Endodermal cell (in vitro differentiated cells): ENCODE measurements at regions not wholly inside any gene's neighbourhood (a gene's known extent, or its start where the extent isn't known, plus 50 kb on each side); places are given as distances from the start of the nearest gene placed in this dataset.
"Not testable (repeated sequence)": the region's sequence is repeated elsewhere in the genome, so short reads cannot be mapped to it uniquely, and the experiment has no call there.

Source experiments
- DNase-seq: peaks from one replicate; pipeline ENCODE4 v3.0.0-alpha.2; 2017
- H3K27ac ChIP-seq: 2 replicates; pipeline ENCODE4 v1.5.1; 2013; ENCODE audit warnings: mild to moderate bottlenecking, low read depth, low read length, moderate library complexity
- H3K27me3 ChIP-seq: 2 replicates; pipeline ENCODE4 v1.6.1; 2013; ENCODE audit warnings: mild to moderate bottlenecking, low read length, moderate library complexity; ENCODE audit not compliant: insufficient read depth, control insufficient read depth, poor library complexity, severe bottlenecking
- H3K36me3 ChIP-seq: 2 replicates; pipeline ENCODE4 v1.7.0; 2013; ENCODE audit warnings: mild to moderate bottlenecking, low read length, moderate library complexity; ENCODE audit not compliant: control insufficient read depth, insufficient read depth
- H3K4me1 ChIP-seq: one replicate; pipeline ENCODE4 v1.7.0; 2013; ENCODE audit warnings: low read length; ENCODE audit not compliant: control insufficient read depth, insufficient read depth
- H3K4me3 ChIP-seq: 2 replicates; pipeline ENCODE4 v1.5.1; 2013; ENCODE audit warnings: mild to moderate bottlenecking, low read length, moderate library complexity
- H3K9ac ChIP-seq: 2 replicates; pipeline ENCODE4 v1.6.1; 2013; ENCODE audit warnings: mild to moderate bottlenecking, low read length, moderate library complexity; ENCODE audit not compliant: poor library complexity, severe bottlenecking; ENCODE audit errors: extremely low read depth
- H3K9me3 ChIP-seq: 2 replicates; pipeline ENCODE4 v1.6.1; 2013; ENCODE audit warnings: mild to moderate bottlenecking, low read length, moderate library complexity; ENCODE audit not compliant: control insufficient read depth
- H3K27ac Mint-ChIP-seq: 2 replicates; pipeline ENCODE4 v1.8.0; 2020; ENCODE audit warnings: mixed read lengths
- H3K27me3 Mint-ChIP-seq: 2 replicates; pipeline ENCODE4 v1.8.0; 2021; ENCODE audit warnings: mild to moderate bottlenecking, mixed read lengths; ENCODE audit not compliant: insufficient read depth
- H3K36me3 Mint-ChIP-seq: 2 replicates; pipeline ENCODE4 v1.8.0; 2020; ENCODE audit warnings: low read depth, mixed read lengths
- H3K4me1 Mint-ChIP-seq: 2 replicates; pipeline ENCODE4 v1.8.0; 2020; ENCODE audit warnings: mixed read lengths
- H3K4me3 Mint-ChIP-seq: 2 replicates; pipeline ENCODE4 v1.8.0; 2020; ENCODE audit warnings: mild to moderate bottlenecking, moderate library complexity, mixed read lengths
- H3K9me3 Mint-ChIP-seq: 2 replicates; pipeline ENCODE4 v1.8.0; 2020; ENCODE audit warnings: mild to moderate bottlenecking, mixed read lengths
- CTCF ChIP-seq: fragments of 200-600 bp; sonication (generic); conservative IDR thresholded peaks from 2 replicates; pipeline ENCODE4 v1.5.0; 2021; ENCODE audit warnings: antibody characterized with exemption, mild to moderate bottlenecking
- WGBS, 2 experiments: methylation state at CpG; one replicate each; pipeline versions ENCODE4 v1.1.5 to v1.1.7; 2013; ENCODE audit warnings: missing lambda C conversion rate in 2 of 2, mixed read lengths in 1 of 2; ENCODE audit not compliant: insufficient coverage in 1 of 2, insufficient read length in 1 of 2; 5-methylcytosine and 5-hydroxymethylcytosine counted together

DNA sequence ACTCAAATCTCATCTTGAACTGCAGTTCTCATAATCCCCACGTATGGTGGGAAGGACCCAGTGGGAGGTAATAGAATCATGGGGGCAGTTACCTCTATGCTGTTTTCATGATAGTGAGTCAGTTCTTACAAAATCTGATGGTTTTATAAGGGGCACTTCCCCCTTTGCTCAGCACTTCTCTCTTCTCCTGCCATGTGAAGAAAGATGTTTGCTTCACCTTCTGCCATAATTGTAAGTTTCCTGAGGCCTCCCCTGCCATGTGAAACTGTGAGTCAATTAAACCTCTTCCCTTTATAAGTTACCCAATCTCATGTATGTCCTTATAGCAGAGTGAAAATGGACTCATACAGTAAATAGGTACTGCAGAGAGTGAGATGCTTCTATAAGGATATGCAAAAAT is 1050.6 kb upstream of the GRIA3 start:
- no peak overlapping the region for H3K27ac Mint-ChIP-seq
- Histone ChIP-seq H3K4me3 (no peak overlapping the region), H3K27me3 (no peaks in the 10 kb centered on the region), H3K4me1 (no peaks in the 10 kb centered on the region), H3K9me3 (no peaks in the 10 kb centered on the region), H3K27ac (no peak overlapping the region), H3K36me3 (no peaks in the 10 kb centered on the region), H3K9ac (no peak overlapping the region)
- H3K27me3 Mint-ChIP-seq: no peaks in the 10 kb centered on the region
- 100% methylated on average over 1 of the region's 1 CpG; no CpG with 5 or more reads in 1 of the 2 experiments for WGBS, 2 experiments
- H3K36me3 Mint-ChIP-seq: peaks cover 11% of the 10 kb centered on the region
- DNase-seq: no peak
- TF ChIP-seq CTCF: no peak
- no peak overlapping the region for H3K4me3 Mint-ChIP-seq
- H3K9me3 Mint-ChIP-seq: peaks cover 29% of the 10 kb centered on the region
- H3K4me1 Mint-ChIP-seq: no peaks in the 10 kb centered on the region

DNA sequence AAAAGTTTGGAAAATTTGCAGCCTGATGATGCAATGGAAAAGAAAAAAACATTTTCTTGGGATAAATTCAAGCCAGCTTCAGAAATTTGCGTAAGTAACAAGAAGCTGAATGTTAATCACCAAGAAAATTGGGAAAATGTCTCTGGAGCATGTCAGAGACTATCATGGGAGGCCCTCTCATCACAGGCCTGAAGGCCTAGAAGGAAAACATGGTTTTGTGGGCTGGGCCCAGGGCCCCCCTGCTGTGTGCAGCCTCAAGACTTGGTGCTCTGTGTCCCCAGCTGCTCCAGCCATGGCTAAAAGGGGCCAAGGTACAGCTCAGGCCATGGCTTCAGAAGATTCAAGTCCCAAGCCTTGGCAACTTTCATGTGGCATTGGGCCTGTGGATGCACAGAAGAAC is 1049.8 kb upstream of the GRIA3 start:
- H3K4me1 ChIP-seq: no peaks in the 10 kb centered on the region
- WGBS, 2 experiments: 100% methylated on average over 1 of the region's 1 CpG; no CpG with 5 or more reads in 1 of the 2 experiments
- no peaks in the 10 kb centered on the region for H3K27me3 Mint-ChIP-seq

GRCh38 chrX:122135070-122135469 is 1049.0 kb upstream of the GRIA3 start:
- Mint-ChIP-seq H3K4me1 (no peaks in the 10 kb centered on the region), H3K9me3 (peaks cover 25% of the 10 kb centered on the region), H3K4me3 (no peak overlapping the region), H3K27me3 (no peaks in the 10 kb centered on the region), H3K27ac (no peak overlapping the region), H3K36me3 (peaks cover 8% of the 10 kb centered on the region)
- TF ChIP-seq CTCF: no peak
- no peak overlapping the region for H3K4me3 ChIP-seq
- H3K36me3 ChIP-seq: no peaks in the 10 kb centered on the region
- no peak overlapping the region for H3K27ac ChIP-seq
- H3K9ac ChIP-seq: no peak overlapping the region
- no peak for DNase-seq
- H3K27me3 ChIP-seq: no peaks in the 10 kb centered on the region
- no peaks in the 10 kb centered on the region for H3K4me1 ChIP-seq
- 84% methylated on average over 2 of the region's 2 CpGs; no CpG with 5 or more reads in 1 of the 2 experiments for WGBS, 2 experiments
- H3K9me3 ChIP-seq: peaks cover 7% of the 10 kb centered on the region

More for the DNA sequence above, 1049.8 kb upstream of the GRIA3 start:
- Histone ChIP-seq H3K9ac (no peak overlapping the region), H3K27ac (no peak overlapping the region), H3K9me3 (peaks cover under 1% of the 10 kb centered on the region), H3K4me3 (no peak overlapping the region), H3K27me3 (no peaks in the 10 kb centered on the region), H3K36me3 (no peaks in the 10 kb centered on the region)
- no peak for DNase-seq
- H3K4me1 Mint-ChIP-seq: no peaks in the 10 kb centered on the region
- peaks cover 8% of the 10 kb centered on the region for H3K36me3 Mint-ChIP-seq
- TF ChIP-seq CTCF: no peak
- no peak overlapping the region for H3K4me3 Mint-ChIP-seq
- peaks cover 22% of the 10 kb centered on the region for H3K9me3 Mint-ChIP-seq
- H3K27ac Mint-ChIP-seq: no peak overlapping the region

DNA sequence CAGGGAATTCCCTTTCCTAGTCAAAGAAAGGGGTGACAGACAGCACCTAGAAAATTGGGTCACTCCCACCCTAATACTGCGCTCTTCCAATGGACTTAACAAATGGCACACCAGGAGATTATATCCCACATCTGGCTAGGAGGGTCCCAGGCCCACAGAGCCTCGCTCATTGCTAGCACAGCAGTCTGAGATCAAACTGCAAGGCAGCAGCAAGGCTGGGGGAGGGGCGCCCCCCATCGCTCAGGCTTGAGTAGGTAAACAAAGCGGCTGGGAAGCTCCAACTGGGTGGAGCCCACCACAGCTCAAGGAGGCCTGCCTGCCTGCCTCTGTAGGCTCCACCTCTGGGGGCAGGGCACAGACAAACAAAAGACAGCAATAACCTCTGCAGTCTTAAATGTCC is 1043.9 kb upstream of the GRIA3 start:
- H3K4me3 Mint-ChIP-seq, H3K36me3 Mint-ChIP-seq, H3K4me3 ChIP-seq, H3K27me3 Mint-ChIP-seq, H3K27me3 ChIP-seq, H3K9ac ChIP-seq, H3K4me1 Mint-ChIP-seq, H3K9me3 ChIP-seq, H3K27ac Mint-ChIP-seq, H3K36me3 ChIP-seq, H3K4me1 ChIP-seq, H3K27ac ChIP-seq: not testable (repeated sequence)
- WGBS, 2 experiments: 95% methylated on average over 5 of the region's 5 CpGs; no CpG with 5 or more reads in 1 of the 2 experiments
- peaks cover 43% of the 10 kb centered on the region for H3K9me3 Mint-ChIP-seq
- peak; percentile 54 for DNase-seq
